Ovary (tissue), 3 donors: ENCODE measurements at regions not wholly inside any gene's neighbourhood (a gene's known extent, or its start where the extent isn't known, plus 50 kb on each side); places are given as distances from the start of the nearest gene placed in this dataset.

Experiments
- CTCF ChIP-seq, 3 donors: fragments of 450-650 bp in 2 of 3; fragments of 200-600 bp in 1 of 3; IDR thresholded peaks; one replicate each; pipeline versions ENCODE4 v1.5.1 to v1.8.0; 2016 to 2022; ENCODE audit warnings: antibody characterized with exemption in 3 of 3, mild to moderate bottlenecking in 1 of 3
- EP300 ChIP-seq: sonication (generic); formaldehyde crosslinking; IDR thresholded peaks from one replicate; pipeline ENCODE4 v1.6.1; 2017; ENCODE audit warnings: antibody characterized with exemption
- POLR2A ChIP-seq: fragments of 450-650 bp; IDR thresholded peaks from one replicate; pipeline ENCODE4 v1.6.1; 2017; ENCODE audit warnings: antibody characterized with exemption, mild to moderate bottlenecking, moderate library complexity
- donor health status: DM: no; HTN: no; CAD: no.

DNA sequence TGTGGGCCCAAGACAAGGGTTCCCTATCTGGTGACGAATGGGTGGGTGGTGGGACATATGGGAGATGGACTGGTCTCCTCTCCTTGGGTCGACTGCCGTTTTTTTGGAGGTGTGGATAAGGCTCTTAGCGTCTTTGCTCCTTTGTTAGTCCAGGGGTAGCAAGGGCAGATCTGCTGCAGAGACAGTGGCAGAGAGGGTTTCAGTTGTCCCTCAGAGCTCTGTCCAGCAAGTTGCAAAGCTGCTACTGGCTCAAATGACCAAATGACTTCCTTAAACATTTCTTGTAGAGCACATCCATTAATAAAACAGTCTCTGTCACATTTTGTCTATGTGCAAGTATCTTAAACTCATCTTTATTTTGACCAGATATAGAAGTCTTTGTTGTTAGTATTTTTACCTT is 508.0 kb upstream of the ADGRB3 start:
- TF ChIP-seq POLR2A = no peak
- no peak for TF ChIP-seq CTCF (IDR thresholded peaks at IDR 0.05)
- no peak for TF ChIP-seq EP300
